Nucleus accumbens (tissue), 56 donors: ENCODE measurements at regions not wholly inside any gene's neighbourhood (a gene's known extent, or its start where the extent isn't known, plus 50 kb on each side); places are given as distances from the start of the nearest gene placed in this dataset.
"Not testable (repeated sequence)": the region's sequence is repeated elsewhere in the genome, so short reads cannot be mapped to it uniquely, and the experiment has no call there.

ENCODE experiments used
- DNase-seq, 56 donors: peaks; one replicate each; lab custom pipeline; 2025; lab: John Stamatoyannopoulos, UW

- no peak for DNase-seq
Measured at GRCh38 chr15:53844634-53845033, 85.2 kb upstream of the WDR72 start.

- DNase-seq: no peak
Measured at GRCh38 chr15:53843869-53844569, 84.6 kb upstream of the WDR72 start.

GRCh38 chr15:53843166-53843565 is 83.7 kb upstream of the WDR72 start:
- peak in 1 of 56 donors; percentile 3 for DNase-seq

GRCh38 chr15:53841651-53842050 is 82.2 kb upstream of the WDR72 start:
- no peak for DNase-seq

DNA sequence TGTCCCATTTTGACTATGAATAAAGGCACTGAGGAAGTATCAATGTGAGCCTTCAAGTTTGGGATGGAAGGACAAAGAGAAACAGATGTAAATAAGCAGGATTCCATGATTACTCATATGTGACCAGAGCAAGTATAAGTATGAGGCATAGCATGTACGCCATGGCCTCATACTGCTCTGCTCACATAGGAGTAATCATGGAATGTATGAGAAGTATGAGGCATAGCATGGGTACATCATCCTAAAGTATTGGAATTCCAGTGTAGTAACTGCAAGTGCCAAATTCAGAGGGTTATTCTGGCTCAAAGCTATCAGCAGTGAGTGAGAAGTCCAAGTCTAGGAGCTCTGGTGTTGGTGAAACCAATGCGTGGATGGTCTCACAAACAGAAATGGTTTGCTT is 81.2 kb upstream of the WDR72 start:
- no peak for DNase-seq

- no peak for DNase-seq
Measured at GRCh38 chr15:53837263-53837662, 77.8 kb upstream of the WDR72 start.

DNA sequence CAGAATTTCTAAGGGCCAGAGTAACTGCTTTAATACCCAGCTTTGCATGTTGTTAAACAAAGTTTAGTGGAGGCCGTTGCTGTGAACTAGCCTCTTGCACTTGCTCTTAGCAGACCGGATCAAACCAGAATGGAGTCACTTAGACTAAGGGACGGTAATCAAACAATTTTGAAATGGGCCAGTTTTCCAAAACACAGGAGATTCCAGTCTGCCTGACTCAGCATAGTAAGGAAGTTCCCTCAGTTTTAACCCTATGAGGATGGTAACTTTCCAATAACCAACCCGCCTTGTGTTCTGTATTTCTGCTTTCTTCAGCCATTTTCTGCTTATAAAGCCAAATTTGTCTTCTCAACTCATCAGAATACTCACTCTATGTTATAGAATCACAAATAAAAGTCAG is 77.2 kb upstream of the WDR72 start:
- DNase-seq: no peak

GRCh38 chr15:53835309-53835708 is 75.8 kb upstream of the WDR72 start:
- no peak for DNase-seq

GRCh38 chr15:53834214-53834613 is 74.8 kb upstream of the WDR72 start:
- DNase-seq: no peak

- no peak for DNase-seq
Measured at GRCh38 chr15:53833134-53833624, 73.7 kb upstream of the WDR72 start.

GRCh38 chr15:53831907-53832770 is 72.7 kb upstream of the WDR72 start:
- DNase-seq: no peak

DNA sequence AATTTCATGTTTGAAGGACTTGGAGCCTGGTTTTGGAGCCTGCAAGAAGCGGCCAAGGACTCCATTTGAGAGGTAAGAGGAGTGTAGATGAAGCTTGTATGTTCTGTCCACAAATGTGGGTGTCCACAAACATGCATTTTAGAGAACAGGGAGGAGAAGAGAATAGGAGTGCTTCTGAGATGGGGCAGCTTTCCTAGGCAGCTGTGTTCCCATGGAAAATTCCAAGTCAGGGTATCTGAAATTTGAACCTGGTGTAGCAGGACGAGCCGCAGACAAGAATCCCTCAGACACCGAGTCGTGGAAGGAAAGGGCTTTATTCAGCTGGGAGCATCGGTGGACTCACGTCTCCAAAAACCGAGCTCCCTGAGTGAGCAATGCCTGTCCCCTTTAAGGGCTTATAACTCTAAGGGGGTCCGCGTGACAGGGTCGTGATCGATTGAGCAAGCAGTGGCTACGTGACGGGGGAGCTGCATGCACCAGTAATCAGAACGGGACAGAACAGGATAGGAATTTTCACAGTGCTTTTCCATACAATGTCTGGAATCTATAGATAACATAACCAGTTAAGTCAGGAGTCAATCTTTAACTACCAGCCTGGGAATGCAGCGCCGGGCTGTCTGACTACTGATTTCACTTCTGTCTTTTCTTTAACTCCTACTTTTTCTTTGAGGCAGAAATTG is 71.4 kb upstream of the WDR72 start:
- DNase-seq: no peak

DNA sequence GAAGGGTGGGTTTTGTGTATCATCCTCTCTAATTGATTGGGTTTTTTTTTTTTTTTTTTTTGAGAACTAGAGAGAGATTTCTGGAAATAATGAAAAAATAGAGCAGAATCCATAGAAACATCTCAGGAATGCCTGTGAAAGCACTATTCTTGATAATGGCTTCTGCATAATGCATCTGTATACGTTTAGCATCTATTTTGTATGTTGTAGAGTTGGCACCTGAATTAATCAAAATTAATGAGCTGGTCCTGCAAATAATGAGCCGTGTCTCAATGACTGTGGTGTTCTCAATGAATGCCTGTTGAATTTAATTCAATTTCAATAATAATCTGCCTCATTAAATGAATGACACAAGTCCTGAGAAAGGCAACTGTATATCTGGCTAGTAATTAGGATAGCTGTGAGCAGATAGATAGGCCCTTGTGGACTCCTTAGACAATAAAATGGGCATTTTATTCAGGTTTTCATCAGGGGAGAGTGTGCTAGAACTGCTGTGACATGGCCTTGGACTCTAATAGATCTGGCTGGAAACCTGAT is 70.5 kb upstream of the WDR72 start:
- no peak for DNase-seq

GRCh38 chr15:53829471-53829870 is 70.0 kb upstream of the WDR72 start:
- DNase-seq: no peak

- no peak for DNase-seq
Measured at GRCh38 chr15:53827355-53827754, 67.9 kb upstream of the WDR72 start.

DNA sequence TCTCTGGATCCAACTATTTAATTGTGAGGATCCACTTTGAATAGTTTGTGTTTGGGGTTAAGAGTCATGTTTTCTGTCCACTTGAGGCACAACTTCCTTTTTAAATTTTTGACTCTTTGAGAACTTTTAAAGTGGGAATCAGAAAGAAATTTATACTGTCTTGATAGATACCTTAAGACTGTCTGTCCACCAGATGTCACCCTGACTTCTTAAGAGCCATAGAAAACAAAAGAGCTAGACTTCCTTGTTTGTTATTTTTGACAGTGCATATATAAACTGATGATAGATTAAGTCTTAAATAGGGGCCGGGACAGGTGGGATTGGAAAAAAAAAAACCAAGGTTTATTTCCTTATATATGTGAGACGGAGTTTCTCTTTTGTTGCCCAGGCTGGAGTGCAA is 52.1 kb upstream of the WDR72 start:
- DNase-seq: no peak

GRCh38 chr15:53810306-53810705 is 50.8 kb upstream of the WDR72 start:
- not testable (repeated sequence) for DNase-seq
